ENCODE measurements at regions not wholly inside any gene's neighbourhood (a gene's known extent, or its start where the extent isn't known, plus 50 kb on each side); places are given as distances from the start of the nearest gene placed in this dataset.

GRCh38 chr17:36792849-36793248, 144.4 kb upstream of the LHX1 start:
- TF ChIP-seq ZNF274 (IDR thresholded peaks at IDR 0.05; ENCODE audit: low read depth, low read length), result no peak
- TF ChIP-seq YY1 (IDR thresholded peaks at IDR 0.05; ENCODE audit: insufficient read depth, insufficient read length), result no peak
- TF ChIP-seq SUZ12 (IDR thresholded peaks at IDR 0.05; ENCODE audit: extremely low read depth, insufficient read depth, insufficient read length), result no peak

Data from NT2/D1 (cell line).